ENCODE measurements at regions not wholly inside any gene's neighbourhood (a gene's known extent, or its start where the extent isn't known, plus 50 kb on each side); places are given as distances from the start of the nearest gene placed in this dataset.
A peak's percentile ranks its signal among the peaks of the same experiment; 100 is the strongest.
"Not testable (repeated sequence)": the region's sequence is repeated elsewhere in the genome, so short reads cannot be mapped to it uniquely, and the experiment has no call there.

DNA sequence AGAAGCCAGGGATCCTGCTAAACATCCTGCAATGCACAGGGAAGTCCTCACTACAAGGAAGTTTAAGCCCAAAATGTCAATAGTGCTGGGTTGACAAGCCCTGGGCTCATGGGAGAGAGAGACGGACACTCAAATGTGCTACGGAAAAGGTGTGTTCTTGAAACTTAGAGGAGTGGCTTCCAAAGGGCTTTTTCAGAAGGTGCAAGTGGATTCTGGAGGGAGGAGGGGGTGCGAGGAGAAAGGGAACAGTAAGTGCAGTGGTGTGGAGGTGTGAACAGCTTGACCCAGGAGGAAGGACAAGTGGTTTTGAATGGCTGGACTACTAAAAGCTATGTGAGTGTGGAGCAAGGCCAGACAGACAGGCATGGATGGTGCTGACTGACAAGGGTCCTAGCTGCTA lies 50.4 kb upstream of the CECR2 start:
- ChIA-PET POLR2A (no interaction called here), CTCF (no interaction called here)
- no peak for DNase-seq
- no peak overlapping the region for H3K4me3 Mint-ChIP-seq
- H3K36me3 Mint-ChIP-seq: no peaks in the 10 kb centered on the region
- no peak overlapping the region for H3K27ac Mint-ChIP-seq
- intact Hi-C loops (cut with micrococcal nuclease): loop anchor here (5.0 kb wide), 1 partner anchor 37 kb away; no protein-coding TSS in a partner anchor
- H3K4me1 Mint-ChIP-seq (ENCODE audit: low read depth): no peaks in the 10 kb centered on the region
- H3K9me3 Mint-ChIP-seq: no peaks in the 10 kb centered on the region
- no peaks in the 10 kb centered on the region for H3K27me3 Mint-ChIP-seq

DNA sequence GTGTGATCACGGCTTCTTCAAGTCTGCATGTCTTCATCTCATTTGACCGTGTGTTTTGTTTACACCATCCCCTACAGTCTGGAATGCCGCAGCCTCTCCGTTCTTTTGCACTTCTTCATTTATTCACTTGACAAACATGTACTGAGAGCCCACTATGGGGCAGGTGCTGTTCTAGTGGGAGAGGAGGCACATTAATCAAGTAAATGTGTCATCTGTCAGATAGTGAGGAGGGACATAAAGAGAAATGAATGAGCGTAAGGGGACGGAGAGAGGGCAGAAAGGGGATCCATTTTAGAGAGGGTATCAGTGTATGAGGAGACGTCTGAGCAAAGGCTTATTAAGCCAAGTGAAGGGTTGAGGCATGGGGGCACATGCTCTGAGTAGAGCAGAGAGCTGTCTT lies 54.0 kb upstream of the CECR2 start:
- Mint-ChIP-seq H3K27ac (no peak overlapping the region), H3K4me3 (no peak overlapping the region), H3K4me1 (ENCODE audit: low read depth) (no peaks in the 10 kb centered on the region), H3K9me3 (no peaks in the 10 kb centered on the region), H3K27me3 (no peaks in the 10 kb centered on the region), H3K36me3 (no peaks in the 10 kb centered on the region)
- DNase-seq: no peak
- CTCF ChIA-PET: no interaction called here
- intact Hi-C loops (cut with micrococcal nuclease): loop anchor here (5.0 kb wide), 1 partner anchor 33 kb away; no protein-coding TSS in a partner anchor
- POLR2A ChIA-PET: no interaction called here

GRCh38 chr22:17314487-17314886 lies 54.8 kb upstream of the CECR2 start:
- no peaks in the 10 kb centered on the region for H3K4me1 Mint-ChIP-seq (ENCODE audit: low read depth)
- H3K4me3 Mint-ChIP-seq: no peak overlapping the region

GRCh38 chr22:17313626-17314025 lies 55.6 kb upstream of the CECR2 start:
- POLR2A ChIA-PET: interaction anchor here (0.7 kb wide), 2 partner anchors 15 to 109 kb away, joined by 3 read pairs; no protein-coding TSS in a partner anchor

More at GRCh38 chr22:17314487-17314886, 54.8 kb upstream of the CECR2 start:
- no peak for DNase-seq
- Mint-ChIP-seq H3K27ac (no peak overlapping the region), H3K9me3 (no peaks in the 10 kb centered on the region), H3K27me3 (no peaks in the 10 kb centered on the region), H3K36me3 (no peaks in the 10 kb centered on the region)
- ChIA-PET POLR2A (no interaction called here), CTCF (no interaction called here)
- intact Hi-C loops (cut with micrococcal nuclease): no loop called here

DNA sequence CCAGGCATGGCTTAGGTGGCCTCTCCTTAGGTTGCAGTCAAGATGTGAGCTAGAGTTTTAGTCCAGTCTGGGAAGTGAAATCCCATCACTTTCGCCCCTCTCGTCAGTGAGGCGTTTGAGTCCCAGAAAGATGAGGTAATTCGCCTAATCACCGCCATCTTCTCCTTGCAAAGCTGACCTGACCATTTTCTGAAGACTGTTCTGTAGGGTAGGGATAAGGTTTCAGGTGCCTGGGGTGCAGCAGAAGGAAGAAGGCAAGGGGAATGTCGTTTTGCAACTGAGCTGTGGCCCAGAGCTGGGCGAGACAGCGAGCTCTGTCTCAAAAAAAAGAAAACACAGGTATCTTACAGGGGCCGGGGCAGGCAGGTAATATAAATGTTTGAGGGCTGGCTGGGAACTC lies 61.7 kb upstream of the CECR2 start:
- intact Hi-C loops (cut with micrococcal nuclease): no loop called here
- ChIA-PET CTCF (interaction anchor here (2.6 kb wide), 1 partner anchor 135 kb away, joined by 9 read pairs; no protein-coding TSS in a partner anchor), POLR2A (no interaction called here)
- H3K4me3 Mint-ChIP-seq: no peak overlapping the region
- H3K27me3 Mint-ChIP-seq: no peaks in the 10 kb centered on the region
- H3K9me3 Mint-ChIP-seq: no peaks in the 10 kb centered on the region
- DNase-seq: no peak
- peaks cover 20% of the 10 kb centered on the region for H3K4me1 Mint-ChIP-seq (ENCODE audit: low read depth)
- no peak overlapping the region for H3K27ac Mint-ChIP-seq
- no peaks in the 10 kb centered on the region for H3K36me3 Mint-ChIP-seq

More at GRCh38 chr22:17313626-17314025, 55.6 kb upstream of the CECR2 start:
- intact Hi-C loops (cut with micrococcal nuclease): no loop called here
- H3K4me1 Mint-ChIP-seq (ENCODE audit: low read depth): no peaks in the 10 kb centered on the region
- H3K27me3 Mint-ChIP-seq: no peaks in the 10 kb centered on the region
- no peak overlapping the region for H3K27ac Mint-ChIP-seq
- H3K4me3 Mint-ChIP-seq: no peak overlapping the region
- DNase-seq: no peak
- CTCF ChIA-PET: no interaction called here
- H3K36me3 Mint-ChIP-seq: no peaks in the 10 kb centered on the region
- H3K9me3 Mint-ChIP-seq: no peaks in the 10 kb centered on the region

GRCh38 chr22:17305076-17305475 lies 64.2 kb upstream of the CECR2 start:
- Mint-ChIP-seq H3K27ac (no peak overlapping the region), H3K27me3 (no peaks in the 10 kb centered on the region), H3K4me1 (ENCODE audit: low read depth) (peaks cover 20% of the 10 kb centered on the region), H3K4me3 (no peak overlapping the region), H3K9me3 (no peaks in the 10 kb centered on the region), H3K36me3 (no peaks in the 10 kb centered on the region)
- DNase-seq: no peak
- ChIA-PET CTCF (interaction anchor here (2.6 kb wide), 1 partner anchor 133 kb away, joined by 9 read pairs; no protein-coding TSS in a partner anchor), POLR2A (no interaction called here)
- intact Hi-C loops (cut with micrococcal nuclease): no loop called here

- ChIA-PET POLR2A (no interaction called here), CTCF (no interaction called here)
- H3K4me1 Mint-ChIP-seq (ENCODE audit: low read depth): peaks cover 20% of the 10 kb centered on the region
- no peaks in the 10 kb centered on the region for H3K36me3 Mint-ChIP-seq
- peak; percentile 78 for DNase-seq
- peak overlapping the region; percentile 19 for H3K27ac Mint-ChIP-seq
- intact Hi-C loops (cut with micrococcal nuclease): loop anchor here (5.0 kb wide), 1 partner anchor 87 kb away; the partner anchor contains the start of gene ADA2
- no peak overlapping the region for H3K4me3 Mint-ChIP-seq
- no peaks in the 10 kb centered on the region for H3K27me3 Mint-ChIP-seq
- H3K9me3 Mint-ChIP-seq: no peaks in the 10 kb centered on the region
Measured at GRCh38 chr22:17303840-17304779, 65.2 kb upstream of the CECR2 start.

DNA sequence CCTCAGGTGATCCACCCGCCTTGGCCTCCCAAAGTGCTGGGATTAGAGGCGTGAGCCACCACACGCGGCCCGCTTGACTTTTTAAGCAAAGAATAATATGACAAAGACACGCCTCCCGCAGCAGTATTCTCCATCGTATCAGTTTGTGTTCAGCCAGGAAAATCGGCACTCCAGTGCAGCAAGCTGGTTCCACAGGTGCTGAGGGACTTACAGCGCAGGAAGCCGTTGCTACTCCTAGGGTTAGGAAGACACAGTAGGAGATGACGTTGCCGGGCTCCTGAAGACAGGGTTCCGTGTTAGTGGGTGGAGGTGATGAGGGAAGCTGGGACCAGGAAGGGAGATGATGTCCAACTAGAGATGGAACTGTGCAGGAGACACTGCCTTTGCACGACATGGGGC lies 65.8 kb upstream of the CECR2 start:
- intact Hi-C loops (cut with micrococcal nuclease): loop anchor here (5.0 kb wide), 1 partner anchor 86 kb away; the partner anchor contains the start of gene ADA2
- ChIA-PET CTCF (no interaction called here), POLR2A (no interaction called here)
- no peaks in the 10 kb centered on the region for H3K36me3 Mint-ChIP-seq
- H3K4me3 Mint-ChIP-seq: no peak overlapping the region
- DNase-seq: no peak
- H3K27me3 Mint-ChIP-seq: no peaks in the 10 kb centered on the region
- no peaks in the 10 kb centered on the region for H3K9me3 Mint-ChIP-seq
- H3K27ac Mint-ChIP-seq: peak overlapping the region; percentile 19
- peaks cover 20% of the 10 kb centered on the region for H3K4me1 Mint-ChIP-seq (ENCODE audit: low read depth)

- DNase-seq: no peak
- no peaks in the 10 kb centered on the region for H3K36me3 Mint-ChIP-seq
- no peaks in the 10 kb centered on the region for H3K9me3 Mint-ChIP-seq
- ChIA-PET CTCF (no interaction called here), POLR2A (no interaction called here)
- H3K4me3 Mint-ChIP-seq: no peak overlapping the region
- H3K27me3 Mint-ChIP-seq: no peaks in the 10 kb centered on the region
- peaks cover 20% of the 10 kb centered on the region for H3K4me1 Mint-ChIP-seq (ENCODE audit: low read depth)
- no peak overlapping the region for H3K27ac Mint-ChIP-seq
- intact Hi-C loops (cut with micrococcal nuclease): loop anchor here (5.0 kb wide), 1 partner anchor 85 kb away; the partner anchor contains the start of gene ADA2
Measured at GRCh38 chr22:17302616-17303015, 66.6 kb upstream of the CECR2 start.

GRCh38 chr22:17300926-17301325 lies 68.3 kb upstream of the CECR2 start:
- Mint-ChIP-seq H3K27me3 (peaks cover 3% of the 10 kb centered on the region), H3K27ac (no peak overlapping the region), H3K36me3 (no peaks in the 10 kb centered on the region), H3K4me3 (no peak overlapping the region), H3K9me3 (no peaks in the 10 kb centered on the region), H3K4me1 (ENCODE audit: low read depth) (peaks cover 20% of the 10 kb centered on the region)
- ChIA-PET POLR2A (no interaction called here), CTCF (no interaction called here)
- DNase-seq: no peak
- intact Hi-C loops (cut with micrococcal nuclease): loop anchor here (5.0 kb wide), 1 partner anchor 84 kb away; the partner anchor contains the start of gene ADA2

DNA sequence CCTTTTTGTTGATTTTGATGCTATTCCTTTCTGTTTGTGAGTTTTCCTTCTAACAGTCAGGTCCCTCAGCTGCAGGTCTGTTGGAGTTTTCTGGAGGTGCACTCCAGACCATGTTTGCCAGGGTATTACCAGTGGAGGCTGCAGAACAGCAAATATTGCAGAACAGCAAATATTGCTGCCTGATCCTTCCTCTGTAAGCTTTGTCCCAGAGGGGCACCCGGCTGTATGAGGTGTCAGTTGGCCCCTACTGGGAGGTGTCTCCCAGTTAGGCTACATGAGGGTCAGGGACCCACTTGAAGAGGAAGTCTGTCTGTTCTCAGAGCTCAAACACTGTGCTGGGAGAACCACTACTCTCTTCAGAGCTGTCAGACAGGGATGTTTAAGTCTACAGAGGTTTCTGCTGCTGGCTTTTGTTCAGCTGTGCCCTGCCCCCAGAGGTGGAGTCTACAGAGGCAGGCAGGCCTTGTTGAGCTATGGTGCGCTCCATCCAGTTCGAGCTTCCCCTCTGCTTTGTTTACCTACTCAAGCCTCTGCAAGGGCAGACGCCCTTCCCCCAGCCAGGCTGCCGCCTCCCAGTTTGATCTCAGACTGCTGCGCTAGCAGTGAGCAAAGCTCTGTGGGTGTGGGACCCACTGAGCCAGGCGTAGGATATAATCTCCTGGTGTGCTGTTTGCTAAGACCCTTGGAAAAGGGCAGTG lies 70.3 kb upstream of the CECR2 start:
- DNase-seq, CTCF ChIA-PET: not testable (repeated sequence)
- POLR2A ChIA-PET: interaction anchor here (0.9 kb wide), 1 partner anchor 14 kb away, joined by 3 read pairs; no protein-coding TSS in a partner anchor

DNA sequence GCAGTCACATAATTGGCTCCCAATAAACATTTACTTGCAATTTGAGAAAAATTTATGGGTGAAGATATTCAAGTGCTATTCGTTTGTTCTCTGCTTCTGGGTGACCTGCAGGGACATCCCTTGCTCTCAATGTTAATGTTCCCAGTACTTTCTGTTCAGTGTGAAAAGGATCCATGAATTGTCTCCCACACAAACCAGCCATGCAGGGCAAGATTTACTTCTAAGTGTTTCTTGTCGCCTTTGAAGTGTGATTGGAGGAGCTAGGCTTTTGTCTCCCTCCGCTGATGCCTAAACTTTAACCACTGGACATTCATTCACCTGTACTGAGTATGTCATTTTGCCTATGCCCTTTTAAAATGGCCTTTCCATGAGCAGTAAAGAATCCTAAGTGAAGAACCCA lies 66.4 kb upstream of the ADA2 start:
- intact Hi-C loops (cut with micrococcal nuclease): no loop called here
- Mint-ChIP-seq H3K27me3 (no peaks in the 10 kb centered on the region), H3K36me3 (no peaks in the 10 kb centered on the region), H3K4me3 (no peak overlapping the region), H3K27ac (no peak overlapping the region), H3K9me3 (no peaks in the 10 kb centered on the region), H3K4me1 (ENCODE audit: low read depth) (peaks cover 12% of the 10 kb centered on the region)
- ChIA-PET CTCF (no interaction called here), POLR2A (no interaction called here)
- no peak for DNase-seq

More for the DNA sequence above, 70.3 kb upstream of the CECR2 start:
- H3K27me3 Mint-ChIP-seq; H3K27ac Mint-ChIP-seq; H3K4me3 Mint-ChIP-seq; H3K9me3 Mint-ChIP-seq; H3K36me3 Mint-ChIP-seq; intact Hi-C loops (cut with micrococcal nuclease): not testable (repeated sequence)
- peaks cover 11% of the 10 kb centered on the region for H3K4me1 Mint-ChIP-seq (ENCODE audit: low read depth)

All from activated CD4-positive, alpha-beta memory T cell treated with anti-CD3 and anti-CD28 coated beads for 36 hours (primary cell).